HK-2 (cell line): ENCODE measurements at regions not wholly inside any gene's neighbourhood (a gene's known extent, or its start where the extent isn't known, plus 50 kb on each side); places are given as distances from the start of the nearest gene placed in this dataset.
A peak's percentile ranks its signal among the peaks of the same experiment; 100 is the strongest.

Source experiments
- DNase-seq: peaks from one replicate; pipeline ENCODE4 v3.0.0-alpha.2; 2018; ENCODE audit not compliant: unreplicated experiment

DNA sequence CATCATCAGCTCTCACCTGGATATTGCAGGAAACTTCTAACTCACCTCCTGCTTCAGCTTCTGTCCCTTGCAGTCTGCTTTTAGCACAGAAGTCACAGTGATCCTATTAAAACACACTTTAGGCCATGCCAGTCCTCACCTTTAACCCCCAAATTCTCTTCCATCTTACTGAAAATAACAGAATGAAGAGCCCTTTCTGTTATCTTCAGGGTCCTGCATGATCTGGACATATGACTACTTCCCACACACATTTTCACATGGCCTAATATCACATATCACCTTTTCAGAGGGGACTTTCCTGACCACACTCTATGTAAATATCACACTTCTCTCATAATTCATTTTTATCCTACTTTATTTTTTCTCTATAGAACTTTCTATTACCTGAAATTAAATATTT, 550.6 kb upstream of the CLINT1 start:
- no peak for DNase-seq

DNA sequence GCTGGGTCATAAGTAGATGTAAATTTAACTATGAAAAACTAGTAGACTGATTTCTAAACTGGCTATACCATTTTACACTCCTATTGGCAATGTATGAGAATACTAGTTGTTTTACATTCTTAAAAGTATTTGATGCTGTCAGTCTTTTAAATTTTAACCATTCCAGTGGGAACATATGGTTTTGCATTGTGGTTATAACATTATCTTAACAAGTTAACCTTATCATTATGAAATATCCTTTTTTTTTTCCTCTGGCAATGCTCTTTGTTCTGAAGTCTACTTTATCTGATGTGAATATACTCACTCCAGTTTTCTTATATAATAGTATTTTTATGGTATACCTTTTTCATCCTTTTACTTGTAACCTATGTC, 548.9 kb upstream of the CLINT1 start:
- no peak for DNase-seq

- DNase-seq = no peak
These were observed 548.2 kb upstream of the CLINT1 start for GRCh38 chr5:158406884-158407823.

GRCh38 chr5:158398360-158399201, 539.6 kb upstream of the CLINT1 start:
- no peak for DNase-seq

DNA sequence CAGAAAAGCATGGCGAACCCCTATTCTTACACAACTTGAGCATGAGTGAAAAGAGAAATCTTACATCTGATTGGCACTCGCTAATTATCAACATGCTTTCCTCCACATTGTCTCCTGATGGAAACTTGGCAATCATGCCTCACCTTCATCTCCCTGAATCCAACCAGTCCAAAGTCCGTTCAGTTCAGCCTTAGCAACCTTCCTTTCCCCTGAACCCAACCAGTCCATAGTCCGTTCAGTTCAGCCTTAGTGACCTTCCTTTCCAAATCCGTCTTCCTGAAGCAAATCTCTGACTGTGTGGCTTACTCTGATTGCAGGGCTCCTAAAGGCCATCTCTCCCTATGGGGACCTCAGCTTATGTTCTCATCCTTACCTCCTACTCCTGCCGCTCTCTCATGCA, 538.3 kb upstream of the CLINT1 start:
- no peak for DNase-seq

- no peak for DNase-seq
These were observed 535.2 kb upstream of the CLINT1 start for GRCh38 chr5:158394102-158394501.

DNA sequence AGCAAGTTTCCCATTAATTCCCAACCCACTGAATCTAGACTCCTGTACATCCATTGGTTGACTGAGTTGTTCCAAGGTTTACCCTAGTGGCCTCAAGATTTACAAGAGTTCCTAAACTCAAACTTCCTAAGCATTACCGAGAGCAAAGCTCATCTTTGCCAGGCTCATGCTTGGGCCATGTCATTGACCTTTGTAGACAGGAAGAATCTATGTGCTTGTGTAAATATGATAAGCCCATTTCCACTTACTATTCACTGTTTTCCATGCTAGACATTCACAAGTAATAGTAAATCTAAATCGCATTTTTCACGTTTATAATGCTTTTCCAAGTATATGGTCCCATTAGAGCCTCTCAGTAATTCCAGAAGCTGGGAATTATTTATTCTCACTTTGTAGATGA, 534.5 kb upstream of the CLINT1 start:
- DNase-seq = no peak

DNA sequence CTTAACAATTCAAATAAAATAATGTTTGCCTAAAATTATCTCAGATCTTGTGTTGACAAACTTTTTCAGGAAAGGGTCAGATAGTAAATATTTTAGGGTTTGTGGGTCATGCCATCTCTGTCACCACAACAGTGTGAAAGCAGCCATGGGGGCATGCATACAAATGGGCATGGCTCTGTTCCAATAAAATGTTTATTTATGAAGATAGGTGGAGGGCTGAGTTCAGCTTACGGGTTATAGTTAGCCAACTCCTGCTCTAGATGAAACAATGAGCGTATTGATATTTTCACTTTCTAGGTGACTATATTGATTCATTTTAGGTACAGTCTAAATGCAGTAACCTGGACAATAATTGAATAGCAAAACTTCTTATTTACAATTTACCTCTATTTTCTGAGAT, 533.8 kb upstream of the CLINT1 start:
- no peak for DNase-seq

DNA sequence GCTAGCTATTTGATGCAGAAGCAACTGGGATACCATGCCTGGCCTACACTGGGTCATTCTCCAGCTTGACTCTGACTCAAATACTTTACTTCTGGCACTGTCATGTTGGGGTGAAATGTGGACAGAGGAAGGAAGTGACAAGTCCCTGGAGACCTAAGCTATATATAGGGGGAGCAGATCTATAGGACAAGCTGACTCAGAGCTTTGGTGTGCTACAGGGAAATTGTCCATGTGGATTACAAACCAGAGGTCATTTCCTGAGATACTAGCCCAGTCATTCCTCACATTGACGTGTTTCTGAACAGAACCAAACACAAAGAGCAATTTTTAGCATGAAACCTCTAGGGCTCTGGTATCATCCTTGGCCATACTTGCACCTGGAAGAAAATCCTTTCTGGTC, 531.6 kb upstream of the CLINT1 start:
- DNase-seq = no peak

DNA sequence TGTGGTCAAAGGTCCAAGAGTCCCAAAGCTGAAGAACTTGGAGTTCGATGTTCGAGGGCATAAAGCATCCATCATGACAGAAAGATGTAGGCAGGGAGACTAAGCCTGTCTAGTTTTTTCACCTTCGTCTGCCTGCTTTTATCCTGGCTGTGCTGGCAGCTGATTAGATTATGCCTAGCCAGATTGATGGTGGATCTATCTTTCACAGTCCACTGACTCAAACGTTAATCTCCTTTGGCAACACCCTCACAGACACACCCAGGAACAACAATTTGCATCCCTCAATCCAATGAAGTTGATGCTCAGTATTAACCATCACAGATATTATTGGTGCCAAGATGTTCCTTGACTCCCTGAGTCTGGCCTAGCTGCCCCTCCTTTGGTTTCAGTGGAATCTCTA, 530.8 kb upstream of the CLINT1 start:
- DNase-seq = no peak

DNA sequence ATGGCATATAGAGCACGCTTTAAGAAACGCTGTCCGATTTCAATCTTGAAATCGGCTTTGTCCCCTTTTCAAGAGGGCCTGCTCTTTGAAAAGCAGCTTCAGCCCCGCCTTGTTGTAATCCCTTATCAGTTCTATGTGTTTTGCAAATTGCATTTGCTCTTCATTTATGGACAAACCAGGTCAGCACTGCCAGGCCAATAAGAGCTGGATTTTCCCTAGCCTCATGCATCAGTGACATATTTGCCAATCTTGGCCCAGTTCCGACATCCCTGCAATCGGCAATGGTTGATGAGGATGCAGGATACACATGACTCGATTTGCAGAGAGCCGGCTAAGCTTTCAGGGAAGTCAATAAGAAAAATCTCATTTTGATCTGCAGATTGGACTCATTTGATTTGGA, 529.1 kb upstream of the CLINT1 start:
- no peak for DNase-seq

DNA sequence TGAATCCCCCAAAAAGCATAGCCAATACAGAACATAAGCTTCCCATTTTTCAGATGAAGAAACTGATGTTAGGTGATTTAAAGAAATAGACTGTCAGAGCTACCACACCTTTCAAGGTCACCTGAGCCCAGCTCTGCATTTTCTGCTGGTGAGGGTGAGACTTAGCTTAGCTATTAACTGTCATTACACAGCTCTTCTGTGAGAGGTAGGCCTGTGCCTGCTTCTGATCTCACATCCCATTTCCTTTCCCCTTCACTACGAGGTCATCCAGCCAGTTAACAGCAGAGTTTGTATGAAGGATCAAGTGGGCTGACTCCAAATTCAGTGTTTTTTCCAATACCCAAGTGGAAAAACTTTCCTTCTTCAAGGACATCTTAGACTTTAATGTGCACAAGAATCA, 528.6 kb upstream of the CLINT1 start:
- no peak for DNase-seq

- no peak for DNase-seq
These were observed 527.0 kb upstream of the CLINT1 start for GRCh38 chr5:158385982-158386381.

DNA sequence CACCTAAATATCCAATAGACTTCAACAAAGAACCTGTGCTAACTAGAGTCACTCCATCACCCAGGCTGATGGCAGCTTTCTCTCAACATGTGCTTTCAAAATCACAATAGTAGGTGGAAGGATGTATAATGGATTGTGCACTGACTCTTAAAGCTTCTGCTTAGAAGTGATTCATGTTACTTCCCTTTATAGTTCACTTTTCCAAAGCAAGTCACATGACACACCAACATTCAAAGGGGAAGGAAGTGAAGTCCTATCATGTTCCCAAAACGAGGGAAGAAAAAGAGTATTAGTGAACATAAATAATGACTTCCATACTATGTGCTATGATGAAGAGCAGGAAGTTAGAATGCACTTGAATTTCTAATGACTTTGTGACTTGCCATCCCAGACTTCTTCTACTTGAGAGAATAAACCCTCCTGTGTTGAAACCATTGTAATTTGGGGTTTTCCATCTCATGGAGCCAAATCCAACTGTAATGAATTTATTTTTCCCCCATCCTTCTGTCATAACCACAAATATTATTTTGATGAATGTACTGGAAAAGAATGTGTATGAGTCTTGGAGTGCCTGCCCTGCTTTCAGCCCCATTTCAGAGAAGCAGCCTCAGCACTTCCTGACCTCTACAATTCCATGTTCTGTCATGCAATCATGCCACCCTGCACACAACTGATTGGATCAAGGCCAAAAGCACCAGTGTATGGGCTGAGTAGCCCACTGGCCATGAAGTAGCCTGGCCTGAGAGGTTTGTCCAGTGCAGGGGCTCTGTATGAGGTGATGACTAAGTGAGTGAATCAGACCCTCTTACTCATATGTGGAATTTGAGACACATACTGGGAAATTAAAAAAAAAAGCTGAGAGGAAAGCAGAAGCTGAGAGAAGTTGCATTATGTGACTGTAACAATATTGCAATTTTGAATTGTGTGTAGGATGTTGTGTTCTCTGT, 525.9 kb upstream of the CLINT1 start:
- DNase-seq = peak; percentile 40

DNA sequence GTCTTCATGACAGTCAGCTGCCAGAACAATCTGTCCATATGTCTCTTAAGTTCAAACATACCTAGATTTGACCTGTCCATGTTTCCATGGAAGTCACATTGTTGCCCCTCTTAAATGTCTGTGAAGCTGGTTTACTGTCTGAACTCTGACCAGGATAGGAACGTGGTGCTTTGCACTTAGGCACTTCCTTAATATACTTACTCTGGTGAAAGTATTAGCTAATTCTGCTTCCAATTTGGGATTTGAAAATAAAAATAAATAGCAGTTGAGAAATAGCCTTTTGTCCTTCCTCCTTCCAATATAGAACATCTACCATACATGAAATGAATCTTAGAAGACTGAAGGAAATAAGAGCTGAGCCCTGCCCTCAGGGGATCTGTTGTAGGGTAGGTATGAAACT, 524.5 kb upstream of the CLINT1 start:
- no peak for DNase-seq

DNA sequence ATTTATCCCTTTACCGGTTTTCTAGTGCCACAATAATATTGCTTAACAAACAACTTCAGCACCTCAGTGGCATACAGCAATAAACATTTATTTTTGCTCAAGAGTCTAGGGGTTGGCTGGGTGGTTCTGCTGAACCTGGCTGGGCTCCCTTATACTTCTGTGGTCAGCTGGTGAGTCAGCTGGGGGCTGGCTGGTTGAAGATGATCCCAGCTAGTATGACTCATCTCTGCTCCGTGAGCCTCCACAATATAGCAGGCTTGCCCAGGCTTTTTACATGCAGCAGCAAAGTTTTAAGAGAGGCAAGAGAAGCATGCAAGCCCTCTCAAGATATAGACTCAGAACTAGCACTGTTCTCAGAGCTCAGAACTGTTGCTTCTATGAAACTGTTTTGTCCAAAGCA, 523.5 kb upstream of the CLINT1 start:
- peak; percentile 49 for DNase-seq

DNA sequence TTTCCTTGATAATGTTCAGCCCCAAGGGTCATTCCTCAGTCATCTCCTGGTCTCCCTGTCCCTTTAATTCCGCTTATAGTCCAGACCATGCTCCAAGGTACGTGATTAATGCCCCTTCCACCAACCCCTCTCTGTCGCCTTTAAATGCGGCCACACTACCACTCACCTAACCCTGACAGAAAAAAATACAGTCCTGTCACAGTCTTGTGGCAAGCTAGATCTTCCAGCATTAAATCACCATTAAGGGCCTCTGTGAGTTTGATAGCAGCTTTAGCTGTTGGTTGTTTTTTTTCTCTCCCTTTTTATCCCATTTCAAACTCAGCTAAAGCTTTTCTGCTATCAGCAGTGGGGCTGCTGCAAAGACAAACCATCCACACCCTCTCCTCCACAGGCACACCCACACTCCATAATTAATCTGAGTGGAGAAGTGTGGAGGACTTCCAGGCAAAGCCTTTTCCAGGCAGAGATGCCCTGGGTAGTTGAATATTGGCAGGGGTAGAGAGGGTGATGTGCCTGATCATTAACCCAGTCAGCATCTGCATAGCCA, 522.7 kb upstream of the CLINT1 start:
- DNase-seq = no peak

GRCh38 chr5:158380661-158381060, 521.7 kb upstream of the CLINT1 start:
- no peak for DNase-seq

- no peak for DNase-seq
These were observed 520.0 kb upstream of the CLINT1 start for GRCh38 chr5:158378931-158379330.

- no peak for DNase-seq
These were observed 517.7 kb upstream of the CLINT1 start for GRCh38 chr5:158376679-158377078.

- no peak for DNase-seq
These were observed 516.6 kb upstream of the CLINT1 start for GRCh38 chr5:158375531-158375930.
